HCT116 (cell line): ENCODE measurements at regions not wholly inside any gene's neighbourhood (a gene's known extent, or its start where the extent isn't known, plus 50 kb on each side); places are given as distances from the start of the nearest gene placed in this dataset.

Experiments
- ATAC-seq: fragments of 200-7000 bp; cut with Tn5 transposase; 2 replicates; pipeline ENCODE4 v1.9.1; 2020; ENCODE audit warnings: mild to moderate bottlenecking, moderate library complexity
- BruUV-seq: library from RNA; stranded (reverse); fragments of 400-500 nt; replicated peaks from 2 replicates; lab custom pipeline; 2021; lab: Mats Ljungman, UMichigan
- CTCF ChIA-PET: fragments of 300-600 bp; sonication (Branson Sonifier 250); formaldehyde crosslinking; loops from one replicate; lab custom pipeline; 2021; ENCODE audit warnings: antibody characterized with exemption; lab: Charles Lee
- POLR2A ChIA-PET: fragments of 300-600, 350-600 bp; sonication (Branson Sonifier 250); formaldehyde crosslinking; loops from one replicate; lab custom pipeline; 2021; ENCODE audit warnings: antibody characterized with exemption; lab: Charles Lee
- RAD21 ChIA-PET, 2 experiments: fragments of 300-600 bp; sonication (Branson Sonifier 250); formaldehyde crosslinking; loops; one replicate each; lab custom pipeline; 2023; ENCODE audit warnings: low total read pairs in 2 of 2; ENCODE audit not compliant: uncharacterized antibody in 2 of 2, unreplicated experiment in 2 of 2, low non-redundant PET in 1 of 2; lab: Charles Lee
- DNase-seq: peaks from one replicate; pipeline ENCODE4 v3.0.0-alpha.2; 2010; ENCODE audit warnings: low read depth, low spot score
- H2AFZ ChIP-seq: fragments of 200-600 bp; shearing (Covaris generic), sonication (generic); 2 replicates; pipeline ENCODE4 v1.6.1; 2017; ENCODE audit warnings: low read depth, mixed run types, mixed read lengths, antibody characterized with exemption, low read length; ENCODE audit not compliant: poor library complexity, severe bottlenecking
- H3K27ac ChIP-seq: 2 replicates; pipeline ENCODE4 v1.5.1; 2012; ENCODE audit warnings: low read depth, low read length
- H3K27me3 ChIP-seq: fragments of 200-600 bp; sonication (generic); 2 replicates; pipeline ENCODE4 v1.6.1; 2016; ENCODE audit warnings: mixed run types, low read length, mixed read lengths; ENCODE audit not compliant: insufficient read depth
- H3K36me3 ChIP-seq, 2 experiments: fragments of 200-500 bp in 1 of 2; fragments of 200-600 bp in 1 of 2; sonication (Bioruptor generic) in 1 of 2; sonication (generic) in 1 of 2; 2 replicates each; pipeline versions ENCODE4 v1.5.1 to v1.6.1; 2014 to 2016; ENCODE audit warnings: low read length in 2 of 2, inconsistent platforms in 1 of 2, mixed read lengths in 1 of 2, mixed run types in 1 of 2; ENCODE audit not compliant: insufficient read depth in 2 of 2, control insufficient read depth in 1 of 2
- H3K4me1 ChIP-seq, 2 experiments: fragments of 200-600 bp in 1 of 2; sonication (generic) in 1 of 2; 2 replicates each; pipeline versions ENCODE4 v1.5.1 to v1.6.1; 2012 to 2017; ENCODE audit warnings: low read length in 2 of 2, inconsistent platforms in 1 of 2, mild to moderate bottlenecking in 1 of 2, mixed read lengths in 1 of 2, mixed run types in 1 of 2, moderate library complexity in 1 of 2; ENCODE audit not compliant: insufficient read depth in 2 of 2, control insufficient read depth in 1 of 2
- H3K4me2 ChIP-seq: fragments of 200-600 bp; sonication (generic); 2 replicates; pipeline ENCODE4 v1.6.1; 2017; ENCODE audit warnings: mixed run types, low read length, mixed read lengths
- H3K4me3 ChIP-seq, 2 experiments: fragments of 200-600 bp in 1 of 2; sonication (generic) in 1 of 2; replicated peaks in 1 of 2; 2 replicates each; pipeline ENCODE4 v1.5.1; 2011 to 2016; ENCODE audit warnings: low read length in 2 of 2, control low read depth in 1 of 2, low read depth in 1 of 2, mild to moderate bottlenecking in 1 of 2, mixed read lengths in 1 of 2, mixed run types in 1 of 2
- H3K79me2 ChIP-seq: fragments of 200-600 bp; sonication (generic); 2 replicates; pipeline ENCODE4 v1.6.1; 2017; ENCODE audit warnings: mild to moderate bottlenecking, mixed run types, low read length, moderate library complexity, mixed read lengths; ENCODE audit not compliant: insufficient read depth
- H3K9ac ChIP-seq: fragments of 200-600 bp; sonication (generic); 2 replicates; pipeline ENCODE4 v1.6.1; 2016; ENCODE audit warnings: low read length, mixed read lengths
- H3K9me2 ChIP-seq: fragments of 200-600 bp; sonication (generic), shearing (Covaris generic); 2 replicates; pipeline ENCODE4 v1.6.1; 2017; ENCODE audit warnings: mixed run types, mild to moderate bottlenecking, moderate library complexity; ENCODE audit not compliant: insufficient read depth
- H3K9me3 ChIP-seq, 2 experiments: fragments of 200-500 bp in 1 of 2; fragments of 200-600 bp in 1 of 2; sonication (Bioruptor generic) in 1 of 2; sonication (generic) in 1 of 2; 2 replicates each; pipeline ENCODE4 v1.6.1; 2014 to 2017; ENCODE audit warnings: low read length in 2 of 2, mixed read lengths in 2 of 2, inconsistent platforms in 1 of 2, low read depth in 1 of 2, mild to moderate bottlenecking in 1 of 2, mixed run types in 1 of 2, moderate library complexity in 1 of 2; ENCODE audit not compliant: control insufficient read depth in 1 of 2, insufficient read depth in 1 of 2
- H4K20me1 ChIP-seq: fragments of 200-600 bp; sonication (generic), shearing (Covaris generic); 2 replicates; pipeline ENCODE4 v1.6.1; 2017; ENCODE audit warnings: mixed run types, mild to moderate bottlenecking, moderate library complexity; ENCODE audit not compliant: insufficient read depth
- CTCF ChIP-seq, 3 experiments: fragments of 200-600 bp in 1 of 3; sonication (generic) in 1 of 3; IDR thresholded peaks in 2 of 3; conservative IDR thresholded peaks in 1 of 3; 2 replicates each; pipeline ENCODE4 v1.5.1; 2012 to 2017; ENCODE audit warnings: low read depth in 2 of 3, low read length in 2 of 3, antibody characterized with exemption in 1 of 3, borderline replicate concordance in 1 of 3, control low read depth in 1 of 3, mild to moderate bottlenecking in 1 of 3, mixed read lengths in 1 of 3, mixed run types in 1 of 3, moderate library complexity in 1 of 3; ENCODE audit not compliant: insufficient read depth in 1 of 3
- EGR1 ChIP-seq: IDR thresholded peaks from 2 replicates; pipeline ENCODE4 v1.6.1; 2012; ENCODE audit warnings: low read depth
- EZH2 ChIP-seq: fragments of 200-600 bp; sonication (generic); IDR thresholded peaks from 2 replicates; pipeline ENCODE4 v1.6.1; 2017; ENCODE audit warnings: antibody characterized with exemption, mixed run types
- EZH2phosphoT487 ChIP-seq: fragments of 200-600 bp; IDR thresholded peaks from 2 replicates; pipeline ENCODE4 v1.6.1; 2018; ENCODE audit warnings: antibody characterized with exemption, borderline replicate concordance
- POLR2AphosphoS5 ChIP-seq: IDR thresholded peaks from 2 replicates; pipeline ENCODE4 v1.6.1; 2011; ENCODE audit warnings: mild to moderate bottlenecking, low read depth, low read length, moderate library complexity
- RAD21 ChIP-seq: IDR thresholded peaks from 2 replicates; pipeline ENCODE4 v1.6.1; 2012; ENCODE audit warnings: low read depth, mild to moderate bottlenecking
- REST ChIP-seq: IDR thresholded peaks from 2 replicates; pipeline ENCODE4 v1.6.1; 2012; ENCODE audit warnings: low read depth
- TCF7L2 ChIP-seq: IDR thresholded peaks from 2 replicates; pipeline ENCODE4 v1.7.0; 2011; ENCODE audit warnings: borderline replicate concordance, inconsistent platforms; ENCODE audit not compliant: insufficient read depth, insufficient read length; ENCODE audit errors: extremely low read depth
- intact Hi-C: fragments of 100-400 bp; cut with micrococcal nuclease; formaldehyde crosslinking; loops from 2 replicates; pipeline ENCODE4 v1.10.0; 2022

- TF ChIP-seq REST: no peak
- TF ChIP-seq EZH2: no peak
- TF ChIP-seq TCF7L2: no peak
- no peak for TF ChIP-seq POLR2AphosphoS5
Measured at GRCh38 chr20:50399555-50399916, 110.6 kb upstream of the PTPN1 start (continued).

- ChIA-PET POLR2A (no interaction called here), RAD21 (no interaction called here)
Measured at GRCh38 chr20:50399917-50400704, 110.1 kb upstream of the PTPN1 start.

More at GRCh38 chr20:50399917-50400704, 110.1 kb upstream of the PTPN1 start:
- Histone ChIP-seq H2AFZ (no peak overlapping the region), H3K36me3 (no peaks in the 10 kb centered on the region), H4K20me1 (no peaks in the 10 kb centered on the region), H3K79me2 (no peaks in the 10 kb centered on the region), H3K27me3 (no peaks in the 10 kb centered on the region; the same call in 1 of the 2 replicates), H3K4me2 (no peak overlapping the region), H3K9me3 (no peaks in the 10 kb centered on the region), H3K4me3 (no peak overlapping the region), H3K4me1 (peaks cover 6 to 7% of the 10 kb centered on the region in 2 experiments; a peak in 3 of 4 replicates), H3K27ac (no peak overlapping the region), H3K9me2 (no peaks in the 10 kb centered on the region), H3K9ac (no peak overlapping the region)
- CTCF ChIA-PET: interaction anchor here (0.9 kb wide), 1 partner anchor 421 kb away, joined by 3 read pairs; no protein-coding TSS in a partner anchor
- DNase-seq (no peak), ATAC-seq (0 out of 2 replicates have a peak, but pooled peaks have one; percentile 36)
- BruUV-seq: no TSS peak
- intact Hi-C loops: loop anchor here (1.0 kb wide), 1 partner anchor 60 kb away; no protein-coding TSS in a partner anchor
- TF ChIP-seq TCF7L2 (no peak), EZH2phosphoT487 (no peak), CTCF (IDR thresholded peaks at IDR 0.05 in 2 of 3, conservative IDR thresholded peaks at IDR 0.05 in 1 of 3; ENCODE audit: borderline replicate concordance in 1 of 3, insufficient read depth in 1 of 3, low read depth in 2 of 3, low read length in 2 of 3) (peak in 1 of 3 experiments; percentile 29; a peak in 1 of 6 replicates), RAD21 (peak; percentile 63), EGR1 (no peak)
